Ectodermal cell (in vitro differentiated cells): ENCODE measurements at regions not wholly inside any gene's neighbourhood (a gene's known extent, or its start where the extent isn't known, plus 50 kb on each side); places are given as distances from the start of the nearest gene placed in this dataset.

Source experiments
- H3K27ac ChIP-seq: 2 replicates; pipeline ENCODE4 v1.7.0; 2013; ENCODE audit warnings: mild to moderate bottlenecking, low read depth, low read length; ENCODE audit not compliant: insufficient read depth, poor library complexity, severe bottlenecking
- H3K27me3 ChIP-seq: 2 replicates; pipeline ENCODE4 v1.7.0; 2013; ENCODE audit warnings: mild to moderate bottlenecking, low read length; ENCODE audit not compliant: insufficient read depth, control insufficient read depth, poor library complexity, severe bottlenecking
- H3K36me3 ChIP-seq: one replicate; pipeline ENCODE4 v1.7.0; 2013; ENCODE audit warnings: low read length; ENCODE audit not compliant: control insufficient read depth, insufficient read depth
- H3K4me1 ChIP-seq: one replicate; pipeline ENCODE4 v1.7.0; 2013; ENCODE audit warnings: low read length; ENCODE audit not compliant: control insufficient read depth, insufficient read depth
- H3K4me3 ChIP-seq: 2 replicates; pipeline ENCODE4 v1.7.0; 2013; ENCODE audit warnings: low read depth, low read length, control low read depth; ENCODE audit not compliant: insufficient read depth
- H3K9me3 ChIP-seq: 2 replicates; pipeline ENCODE4 v1.7.0; 2013; ENCODE audit warnings: mild to moderate bottlenecking, low read length, moderate library complexity; ENCODE audit not compliant: control insufficient read depth
- WGBS, 2 experiments: methylation state at CpG; one replicate each; pipeline ENCODE4 v1.1.7; 2013; ENCODE audit warnings: missing lambda C conversion rate in 2 of 2; 5-methylcytosine and 5-hydroxymethylcytosine counted together

GRCh38 chr1:238318294-238319110 lies 427.8 kb upstream of the ZP4 start:
- no peaks in the 10 kb centered on the region for H3K4me1 ChIP-seq
- 91 to 97% methylated on average over 2 to 3 of the region's 4 CpGs for WGBS, 2 experiments

GRCh38 chr1:238312969-238313368 lies 422.2 kb upstream of the ZP4 start:
- H3K27ac ChIP-seq, result no peak overlapping the region
- no peaks in the 10 kb centered on the region for H3K4me1 ChIP-seq
- 100% methylated on average over 1 of the region's 1 CpG for WGBS, 2 experiments
- no peaks in the 10 kb centered on the region for H3K27me3 ChIP-seq
- no peak overlapping the region for H3K4me3 ChIP-seq
- no peaks in the 10 kb centered on the region for H3K36me3 ChIP-seq
- H3K9me3 ChIP-seq, result no peaks in the 10 kb centered on the region

More at GRCh38 chr1:238318294-238319110, 427.8 kb upstream of the ZP4 start:
- no peak overlapping the region for H3K4me3 ChIP-seq
- H3K27ac ChIP-seq, result no peak overlapping the region
- H3K27me3 ChIP-seq, result no peaks in the 10 kb centered on the region
- no peaks in the 10 kb centered on the region for H3K9me3 ChIP-seq
- no peaks in the 10 kb centered on the region for H3K36me3 ChIP-seq

DNA sequence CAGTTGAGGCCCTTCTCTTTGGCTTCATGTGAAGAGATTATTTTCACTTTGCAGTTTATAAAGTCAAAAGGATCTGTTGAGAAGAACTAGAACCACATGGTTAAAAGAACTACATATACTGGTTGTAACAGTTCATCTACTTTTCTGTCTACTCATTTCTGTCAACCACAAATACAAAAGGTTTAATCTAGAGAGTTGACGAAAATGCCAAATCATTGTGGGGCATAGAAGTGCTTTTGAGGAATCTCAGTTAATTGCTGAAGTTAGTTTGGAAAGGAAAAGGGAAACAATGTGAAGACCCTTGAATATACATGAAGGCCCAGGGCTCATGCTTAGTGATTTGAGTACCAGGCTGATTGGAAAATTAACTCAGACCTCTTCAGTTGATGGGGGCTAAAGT lies 415.7 kb upstream of the ZP4 start:
- Histone ChIP-seq H3K9me3 (no peaks in the 10 kb centered on the region), H3K36me3 (no peaks in the 10 kb centered on the region), H3K27ac (no peak overlapping the region), H3K27me3 (no peaks in the 10 kb centered on the region), H3K4me1 (no peaks in the 10 kb centered on the region), H3K4me3 (no peak overlapping the region)
- WGBS, 2 experiments, result 97 to 100% methylated on average over 1 of the region's 1 CpG

DNA sequence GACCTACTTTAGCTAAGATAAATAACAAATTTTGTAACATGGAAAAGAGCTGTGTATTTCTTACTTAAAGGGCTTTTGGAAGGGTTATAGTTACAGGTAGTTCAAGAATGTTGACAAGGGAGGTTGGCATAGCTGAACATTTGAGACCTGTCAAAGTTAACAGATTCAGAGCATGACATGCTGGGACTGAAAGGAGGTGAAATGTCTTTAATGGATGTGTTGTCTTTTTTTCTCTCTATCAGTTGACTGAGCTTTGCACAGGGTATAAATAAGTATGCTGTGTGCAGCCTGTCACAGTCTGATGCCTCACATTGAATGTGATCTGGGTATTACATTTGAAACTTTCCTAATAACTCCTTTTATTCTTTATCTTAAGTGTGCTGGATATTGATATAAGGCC lies 411.9 kb upstream of the ZP4 start:
- no peaks in the 10 kb centered on the region for H3K9me3 ChIP-seq

DNA sequence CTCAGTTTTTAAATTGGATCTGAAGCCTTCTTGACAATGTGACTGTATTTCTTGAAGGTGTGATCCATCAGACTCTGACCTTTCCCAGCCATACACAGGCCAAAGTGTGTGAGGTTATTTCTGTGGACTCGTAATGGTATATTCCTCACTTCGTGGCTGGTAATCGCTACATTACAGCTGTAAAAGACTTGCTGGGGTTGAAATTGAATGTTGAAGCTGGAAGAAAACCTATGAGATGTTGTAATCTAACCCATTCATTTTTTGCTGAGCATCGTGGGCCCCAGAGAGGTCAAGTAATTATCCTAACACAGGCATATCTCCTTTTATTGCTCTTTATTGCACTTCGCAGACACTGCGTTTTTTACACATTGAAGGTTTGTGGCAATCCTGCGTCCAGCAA lies 405.6 kb upstream of the ZP4 start:
- no peak overlapping the region for H3K27ac ChIP-seq
- H3K9me3 ChIP-seq, result no peaks in the 10 kb centered on the region
- H3K27me3 ChIP-seq, result no peaks in the 10 kb centered on the region
- WGBS, 2 experiments, result 96 to 97% methylated on average over 7 of the region's 7 CpGs
- no peak overlapping the region for H3K4me3 ChIP-seq
- no peaks in the 10 kb centered on the region for H3K36me3 ChIP-seq
- no peaks in the 10 kb centered on the region for H3K4me1 ChIP-seq

More for the DNA sequence above, 411.9 kb upstream of the ZP4 start:
- H3K27ac ChIP-seq, result no peak overlapping the region
- no peaks in the 10 kb centered on the region for H3K27me3 ChIP-seq
- no peak overlapping the region for H3K4me3 ChIP-seq
- H3K36me3 ChIP-seq, result no peaks in the 10 kb centered on the region
- H3K4me1 ChIP-seq, result no peaks in the 10 kb centered on the region

GRCh38 chr1:238293075-238293474 lies 402.4 kb upstream of the ZP4 start:
- H3K27me3 ChIP-seq, result no peaks in the 10 kb centered on the region
- WGBS, 2 experiments, result 90 to 97% methylated on average over 2 to 3 of the region's 3 CpGs
- no peak overlapping the region for H3K27ac ChIP-seq
- H3K4me1 ChIP-seq, result no peaks in the 10 kb centered on the region
- no peaks in the 10 kb centered on the region for H3K9me3 ChIP-seq
- H3K36me3 ChIP-seq, result no peaks in the 10 kb centered on the region
- H3K4me3 ChIP-seq, result no peak overlapping the region

DNA sequence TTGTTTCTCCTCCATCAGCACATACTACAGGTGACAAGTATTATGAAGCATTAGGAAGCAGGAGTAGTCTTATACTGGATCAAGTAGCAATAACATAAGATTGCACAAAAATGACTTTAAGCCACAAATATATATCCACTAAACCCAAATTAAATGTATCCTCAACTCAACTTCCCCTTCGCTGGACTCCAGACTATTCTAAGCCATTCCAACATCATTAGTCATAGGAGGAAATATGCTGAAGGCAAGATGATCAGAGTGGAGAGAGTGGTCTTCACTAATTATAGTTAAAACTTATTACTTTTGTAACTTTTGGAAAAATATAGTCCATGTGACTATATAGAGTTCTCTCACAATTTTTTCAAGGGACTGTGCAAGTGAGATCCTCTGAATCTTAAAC lies 390.7 kb upstream of the ZP4 start:
- Histone ChIP-seq H3K36me3 (no peaks in the 10 kb centered on the region), H3K4me1 (no peaks in the 10 kb centered on the region)
- WGBS, 2 experiments, result no CpG with 5 or more reads among the region's 1 CpG

DNA sequence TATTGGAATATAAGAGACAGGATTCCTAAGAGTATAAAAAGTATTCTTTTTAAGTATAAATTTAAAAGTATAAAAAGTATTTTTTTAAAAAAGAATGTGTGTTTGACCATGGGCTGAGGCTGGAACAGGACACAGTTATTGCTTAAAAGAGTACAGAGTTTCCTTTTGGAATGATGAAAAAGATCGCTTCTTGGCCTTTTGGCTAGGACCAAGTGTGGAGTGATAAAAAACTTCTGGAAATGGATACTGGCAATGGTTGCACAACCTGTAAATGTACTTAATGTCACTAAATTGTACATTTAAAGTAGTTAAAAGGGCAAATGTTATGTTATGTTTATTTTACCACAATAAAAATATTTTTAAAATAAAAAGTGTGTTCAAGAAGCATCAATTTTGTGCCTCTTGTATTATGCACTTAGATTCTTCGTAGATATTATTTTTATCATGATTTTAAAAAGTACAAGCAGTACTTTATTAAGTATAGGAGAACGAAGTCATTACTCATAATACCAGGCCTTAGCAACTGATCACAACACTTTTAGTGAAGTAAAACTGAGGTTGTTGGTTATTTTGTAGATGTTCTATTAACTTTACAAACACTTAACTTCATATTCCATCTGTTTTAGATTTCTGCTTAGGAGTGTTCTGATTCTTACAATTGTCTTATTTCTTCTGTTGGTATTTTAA lies 389.1 kb upstream of the ZP4 start:
- WGBS, 2 experiments, result 93 to 95% methylated on average over 1 of the region's 3 CpGs
- Histone ChIP-seq H3K4me3 (no peak overlapping the region), H3K9me3 (peaks cover 3% of the 10 kb centered on the region)

More for the DNA sequence above, 390.7 kb upstream of the ZP4 start:
- no peak overlapping the region for H3K4me3 ChIP-seq
- no peaks in the 10 kb centered on the region for H3K27me3 ChIP-seq
- H3K27ac ChIP-seq, result no peak overlapping the region
- no peaks in the 10 kb centered on the region for H3K9me3 ChIP-seq

GRCh38 chr1:238272145-238272544 lies 381.4 kb upstream of the ZP4 start:
- 91% methylated on average over 3 of the region's 3 CpGs for WGBS, 2 experiments
- H3K4me1 ChIP-seq, result no peaks in the 10 kb centered on the region
- H3K27me3 ChIP-seq, result no peaks in the 10 kb centered on the region
- H3K9me3 ChIP-seq, result peaks cover 4% of the 10 kb centered on the region
- H3K4me3 ChIP-seq, result no peak overlapping the region
- no peak overlapping the region for H3K27ac ChIP-seq
- no peaks in the 10 kb centered on the region for H3K36me3 ChIP-seq

More for the DNA sequence above, 389.1 kb upstream of the ZP4 start:
- H3K4me1 ChIP-seq, result no peaks in the 10 kb centered on the region
- no peaks in the 10 kb centered on the region for H3K27me3 ChIP-seq
- H3K36me3 ChIP-seq, result no peaks in the 10 kb centered on the region
- no peak overlapping the region for H3K27ac ChIP-seq

DNA sequence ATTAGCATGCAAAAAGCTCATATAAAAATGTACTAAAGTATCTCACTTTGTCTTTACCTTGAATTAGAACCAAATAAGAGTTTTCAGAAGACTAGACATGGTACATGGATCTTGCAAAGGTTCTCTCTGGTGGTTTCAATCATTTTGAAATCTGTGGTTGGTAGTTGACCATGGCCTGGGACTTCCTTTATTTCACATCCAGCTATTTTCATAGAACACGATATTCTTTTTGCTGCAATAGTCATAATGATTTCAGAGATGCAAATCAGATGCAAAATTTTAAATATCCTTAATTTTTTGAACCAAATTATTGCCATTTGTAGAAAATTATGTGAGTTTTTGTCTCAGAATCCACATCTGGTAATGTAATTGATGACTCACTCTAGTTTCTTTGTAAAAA lies 375.1 kb upstream of the ZP4 start:
- Histone ChIP-seq H3K9me3 (no peaks in the 10 kb centered on the region), H3K36me3 (no peaks in the 10 kb centered on the region), H3K4me1 (no peaks in the 10 kb centered on the region), H3K27me3 (no peaks in the 10 kb centered on the region), H3K27ac (no peak overlapping the region), H3K4me3 (no peak overlapping the region)
- WGBS, 2 experiments, result 55% methylated on average over 1 of the region's 1 CpG; no CpG with 5 or more reads in 1 of the 2 experiments
